C4-2B (cell line): ENCODE measurements at regions not wholly inside any gene's neighbourhood (a gene's known extent, or its start where the extent isn't known, plus 50 kb on each side); places are given as distances from the start of the nearest gene placed in this dataset.

Experiments used
- CTCF ChIP-seq: fragments of 450-650 bp; conservative IDR thresholded peaks from 2 replicates; pipeline ENCODE4 v1.5.1; 2017; ENCODE audit warnings: mild to moderate bottlenecking
- ZFX ChIP-seq: fragments of 450-650 bp; IDR thresholded peaks from 2 replicates; pipeline ENCODE4 v1.6.1; 2017

- TF ChIP-seq CTCF (no peak), ZFX (no peak)
These were observed 754.9 kb downstream of the SQOR start for GRCh38 chr15:46389739-46390138.
